ENCODE measurements at regions not wholly inside any gene's neighbourhood (a gene's known extent, or its start where the extent isn't known, plus 50 kb on each side); places are given as distances from the start of the nearest gene placed in this dataset.

- Histone ChIP-seq H3K4me2 (ENCODE audit: insufficient read depth, low read length) (no peak overlapping the region), H3K4me1 (ENCODE audit: control insufficient read depth, extremely low read depth, insufficient read depth, low read length) (no peaks in the 10 kb centered on the region), H3K79me2 (ENCODE audit: control insufficient read depth, insufficient read depth, low read length) (no peaks in the 10 kb centered on the region), H3K4me3 (replicated peaks in 1 of 3; ENCODE audit: insufficient read depth in 1 of 3, low read depth in 1 of 3, low read length in 3 of 3) (no peak overlapping the region), H2AFZ (ENCODE audit: low read depth, low read length) (no peak overlapping the region), H4K20me1 (replicated peaks; ENCODE audit: control insufficient read depth, extremely low read depth, insufficient read depth, low read length) (no peaks in the 10 kb centered on the region), H3K27me3 (ENCODE audit: control insufficient read depth in 2 of 2, insufficient read depth in 2 of 2, low read length in 2 of 2) (no peaks in the 10 kb centered on the region), H3K9ac (replicated peaks; ENCODE audit: extremely low read depth, insufficient read depth, low read length) (no peak overlapping the region), H3K9me3 (replicated peaks; ENCODE audit: control insufficient read depth, insufficient read depth, low read length) (peaks cover 4% of the 10 kb centered on the region), H3K9me1 (replicated peaks; ENCODE audit: control insufficient read depth, extremely low read depth, insufficient read depth, low read length) (no peaks in the 10 kb centered on the region), H3K27ac (ENCODE audit: insufficient read depth, low read depth, low read length) (no peak overlapping the region), H3K36me3 (ENCODE audit: control insufficient read depth in 2 of 2, extremely low read depth in 1 of 2, insufficient read depth in 2 of 2, low read length in 2 of 2) (no peaks in the 10 kb centered on the region)
- FAIRE-seq: no peak
- TF ChIP-seq GATA2 (IDR thresholded peaks at IDR 0.05; ENCODE audit: insufficient read depth, insufficient read length, low read depth, low read length) (no peak), JUN (IDR thresholded peaks at IDR 0.05; ENCODE audit: borderline replicate concordance, insufficient read depth, insufficient read length, low read depth) (no peak), FOS (IDR thresholded peaks at IDR 0.05; ENCODE audit: borderline replicate concordance, insufficient read depth, low read length) (no peak), POLR2AphosphoS5 (IDR thresholded peaks at IDR 0.05; ENCODE audit: insufficient read depth, low read depth, low read length) (no peak), POLR2A (IDR thresholded peaks at IDR 0.05; ENCODE audit: low read depth, low read length) (no peak), EZH2 (IDR thresholded peaks at IDR 0.05; ENCODE audit: borderline replicate concordance, low read depth, low read length, severe bottlenecking) (no peak), MYC (IDR thresholded peaks at IDR 0.05; ENCODE audit: low read depth, low read length) (no peak)
- POLR2A ChIA-PET: no interaction called here
- DNase-seq (ENCODE audit: low read depth, low spot score): no peak
- intact Hi-C loops (cut with micrococcal nuclease): no loop called here
- dilution Hi-C loops (cut with MboI; ENCODE audit: extremely low pct_ligation_motif_present, low sequenced_read_pairs): no loop called here
- CTCF ChIA-PET: no interaction called here
- no TSS peak for BruUV-seq (replicated peaks)
These were observed 920.8 kb upstream of the ZNF722 start for GRCh38 chr7:63077841-63078240.

- TF ChIP-seq FOS (IDR thresholded peaks at IDR 0.05; ENCODE audit: borderline replicate concordance, insufficient read depth, low read length) (no peak), GATA2 (IDR thresholded peaks at IDR 0.05; ENCODE audit: insufficient read depth, insufficient read length, low read depth, low read length) (no peak), MAX (IDR thresholded peaks at IDR 0.05; ENCODE audit: insufficient read depth, insufficient read length) (no peak), POLR2A (IDR thresholded peaks at IDR 0.05; ENCODE audit: low read depth, low read length) (no peak), EZH2 (IDR thresholded peaks at IDR 0.05; ENCODE audit: borderline replicate concordance, low read depth, low read length, severe bottlenecking) (no peak), POLR2AphosphoS5 (IDR thresholded peaks at IDR 0.05; ENCODE audit: insufficient read depth, low read depth, low read length) (no peak), CTCF (IDR thresholded peaks at IDR 0.05; ENCODE audit: extremely low read depth in 1 of 2, insufficient read depth in 1 of 2, low read depth in 1 of 2, low read length in 2 of 2) (no peak), JUN (IDR thresholded peaks at IDR 0.05; ENCODE audit: borderline replicate concordance, insufficient read depth, insufficient read length, low read depth) (no peak), MYC (IDR thresholded peaks at IDR 0.05; ENCODE audit: low read depth, low read length) (no peak)
- Histone ChIP-seq H3K27me3 (ENCODE audit: control insufficient read depth in 2 of 2, insufficient read depth in 2 of 2, low read length in 2 of 2) (no peaks in the 10 kb centered on the region), H3K36me3 (ENCODE audit: control insufficient read depth in 2 of 2, extremely low read depth in 1 of 2, insufficient read depth in 2 of 2, low read length in 2 of 2) (no peaks in the 10 kb centered on the region), H3K4me2 (ENCODE audit: insufficient read depth, low read length) (no peak overlapping the region), H2AFZ (ENCODE audit: low read depth, low read length) (no peak overlapping the region), H3K79me2 (ENCODE audit: control insufficient read depth, insufficient read depth, low read length) (no peaks in the 10 kb centered on the region), H3K27ac (ENCODE audit: insufficient read depth, low read depth, low read length) (no peak overlapping the region), H3K9me3 (replicated peaks; ENCODE audit: control insufficient read depth, insufficient read depth, low read length) (peaks cover 4% of the 10 kb centered on the region), H3K4me3 (replicated peaks in 1 of 3; ENCODE audit: insufficient read depth in 1 of 3, low read depth in 1 of 3, low read length in 3 of 3) (no peak overlapping the region), H3K9ac (replicated peaks; ENCODE audit: extremely low read depth, insufficient read depth, low read length) (no peak overlapping the region), H3K9me1 (replicated peaks; ENCODE audit: control insufficient read depth, extremely low read depth, insufficient read depth, low read length) (no peaks in the 10 kb centered on the region), H3K4me1 (ENCODE audit: control insufficient read depth, extremely low read depth, insufficient read depth, low read length) (no peaks in the 10 kb centered on the region), H4K20me1 (replicated peaks; ENCODE audit: control insufficient read depth, extremely low read depth, insufficient read depth, low read length) (no peaks in the 10 kb centered on the region)
- BruUV-seq (replicated peaks): no TSS peak
- no peak for FAIRE-seq
- dilution Hi-C loops (cut with MboI; ENCODE audit: extremely low pct_ligation_motif_present, low sequenced_read_pairs) (no loop called here), intact Hi-C loops (cut with micrococcal nuclease) (no loop called here)
- ChIA-PET CTCF (no interaction called here), POLR2A (no interaction called here)
- no peak for DNase-seq (ENCODE audit: low read depth, low spot score)
These were observed 918.2 kb upstream of the ZNF722 start for GRCh38 chr7:63080406-63080805.

Data from endothelial cell of umbilical vein (primary cell).